Left ventricle myocardium inferior (tissue), 1 donor: ENCODE measurements at regions not wholly inside any gene's neighbourhood (a gene's known extent, or its start where the extent isn't known, plus 50 kb on each side); places are given as distances from the start of the nearest gene placed in this dataset.

Experiments
- DNase-seq: peaks from one replicate; pipeline ENCODE4 v3.0.0-alpha.2; 2020
- H3K27ac ChIP-seq: fragments of 200-600 bp; replicated peaks from 2 replicates; pipeline ENCODE4 v1.8.0; 2021
- H3K27me3 ChIP-seq: fragments of 200-600 bp; 2 replicates; pipeline ENCODE4 v1.8.0; 2021; ENCODE audit warnings: low read depth
- H3K36me3 ChIP-seq: fragments of 200-600 bp; 2 replicates; pipeline ENCODE4 v1.8.0; 2021
- H3K4me1 ChIP-seq: fragments of 200-600 bp; 2 replicates; pipeline ENCODE4 v1.8.0; 2021
- H3K4me3 ChIP-seq: fragments of 200-600 bp; 2 replicates; pipeline ENCODE4 v1.8.0; 2021; ENCODE audit warnings: mild to moderate bottlenecking, moderate library complexity
- H3K9me3 ChIP-seq: fragments of 200-600 bp; replicated peaks from 2 replicates; pipeline ENCODE4 v1.8.0; 2021
- intact Hi-C: fragments of 100-400 bp; cut with micrococcal nuclease; formaldehyde crosslinking; loops from one replicate; pipeline ENCODE4 v1.11.0; 2022
- TF ChIP-seq, protein P1 (sequence below): fragments of 200-600 bp; IDR thresholded peaks from 2 replicates; pipeline ENCODE4 v1.8.0; 2021; ENCODE audit warnings: antibody characterized with exemption, mild to moderate bottlenecking, borderline replicate concordance
- donor health status: DM: no; HTN: yes; CAD: no; lungs with severe emphysema.

DNA sequence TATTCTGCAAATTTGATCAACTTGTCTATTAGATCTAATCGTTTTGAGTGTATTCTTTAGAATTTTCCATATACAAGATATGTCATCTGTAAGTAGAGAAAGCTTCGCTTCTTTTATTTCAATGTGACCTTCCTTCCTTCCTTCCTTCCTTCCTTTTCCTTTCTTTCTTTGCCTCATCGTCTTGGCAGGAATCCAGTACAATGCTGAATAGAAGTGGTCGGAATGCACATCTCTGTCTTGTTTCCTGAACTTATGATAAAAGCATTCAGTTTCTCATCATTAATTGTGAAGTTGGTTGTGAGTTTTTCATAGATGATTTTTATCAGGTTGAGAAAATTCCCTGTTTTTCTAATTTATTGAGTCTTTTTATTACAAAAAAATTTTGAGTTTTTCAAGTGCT, 300.7 kb upstream of the ZNF32 start:
- Histone ChIP-seq H3K9me3 (no peaks in the 10 kb centered on the region), H3K4me3 (no peak overlapping the region), H3K27me3 (no peaks in the 10 kb centered on the region), H3K27ac (no peak overlapping the region), H3K36me3 (no peaks in the 10 kb centered on the region), H3K4me1 (peaks cover 3% of the 10 kb centered on the region)
- intact Hi-C loops: no loop called here
- DNase-seq: no peak
- TF ChIP-seq, protein P1, sequence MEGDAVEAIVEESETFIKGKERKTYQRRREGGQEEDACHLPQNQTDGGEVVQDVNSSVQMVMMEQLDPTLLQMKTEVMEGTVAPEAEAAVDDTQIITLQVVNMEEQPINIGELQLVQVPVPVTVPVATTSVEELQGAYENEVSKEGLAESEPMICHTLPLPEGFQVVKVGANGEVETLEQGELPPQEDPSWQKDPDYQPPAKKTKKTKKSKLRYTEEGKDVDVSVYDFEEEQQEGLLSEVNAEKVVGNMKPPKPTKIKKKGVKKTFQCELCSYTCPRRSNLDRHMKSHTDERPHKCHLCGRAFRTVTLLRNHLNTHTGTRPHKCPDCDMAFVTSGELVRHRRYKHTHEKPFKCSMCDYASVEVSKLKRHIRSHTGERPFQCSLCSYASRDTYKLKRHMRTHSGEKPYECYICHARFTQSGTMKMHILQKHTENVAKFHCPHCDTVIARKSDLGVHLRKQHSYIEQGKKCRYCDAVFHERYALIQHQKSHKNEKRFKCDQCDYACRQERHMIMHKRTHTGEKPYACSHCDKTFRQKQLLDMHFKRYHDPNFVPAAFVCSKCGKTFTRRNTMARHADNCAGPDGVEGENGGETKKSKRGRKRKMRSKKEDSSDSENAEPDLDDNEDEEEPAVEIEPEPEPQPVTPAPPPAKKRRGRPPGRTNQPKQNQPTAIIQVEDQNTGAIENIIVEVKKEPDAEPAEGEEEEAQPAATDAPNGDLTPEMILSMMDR: no peak

DNA sequence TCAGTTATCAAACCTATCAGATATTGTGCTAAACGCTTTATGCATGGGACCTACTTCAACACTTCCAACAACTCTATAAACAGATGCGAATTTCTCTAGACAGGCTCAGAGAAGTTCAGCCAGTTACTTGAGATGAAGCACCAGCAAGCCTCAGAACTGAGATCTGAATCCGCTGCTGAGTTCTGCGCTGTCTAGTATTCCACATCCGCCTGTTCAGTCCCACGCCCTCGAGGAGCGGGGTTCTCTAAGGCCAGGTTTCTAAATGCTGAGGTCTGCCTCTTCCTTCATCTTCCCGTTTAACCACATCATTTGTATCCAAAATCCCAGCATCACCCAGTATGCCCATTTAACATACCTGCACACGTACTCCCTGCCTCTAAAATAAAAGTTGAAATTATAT, 297.8 kb upstream of the ZNF32 start:
- DNase-seq: no peak
- no peak overlapping the region for H3K27ac ChIP-seq
- TF ChIP-seq, protein P1: no peak
- H3K36me3 ChIP-seq: no peaks in the 10 kb centered on the region
- H3K9me3 ChIP-seq: no peaks in the 10 kb centered on the region
- H3K4me1 ChIP-seq: peaks cover 19% of the 10 kb centered on the region
- intact Hi-C loops: no loop called here
- H3K4me3 ChIP-seq: no peak overlapping the region
- no peaks in the 10 kb centered on the region for H3K27me3 ChIP-seq

DNA sequence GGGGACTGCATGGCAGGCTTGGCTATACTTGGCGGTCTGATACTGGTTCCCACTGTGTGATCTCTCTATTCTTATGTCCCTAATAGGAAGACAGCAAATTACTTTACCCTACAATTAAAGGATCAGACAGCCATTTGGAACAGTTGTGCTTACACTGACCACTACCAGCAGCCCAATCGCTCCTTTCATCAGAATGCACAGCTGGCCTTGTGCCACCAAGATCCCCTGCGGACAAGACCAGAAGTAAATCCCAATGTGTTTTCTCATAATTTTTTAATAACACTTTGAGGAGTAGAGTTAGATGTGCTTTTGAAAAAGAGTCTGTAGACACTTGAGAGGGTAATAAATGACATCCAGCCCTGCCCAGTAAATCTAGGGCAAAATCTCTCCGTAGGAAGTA, 297.2 kb upstream of the ZNF32 start:
- Histone ChIP-seq H3K4me3 (no peak overlapping the region), H3K27ac (no peak overlapping the region), H3K27me3 (no peaks in the 10 kb centered on the region), H3K9me3 (no peaks in the 10 kb centered on the region), H3K4me1 (peaks cover 24% of the 10 kb centered on the region), H3K36me3 (no peaks in the 10 kb centered on the region)
- DNase-seq: no peak
- TF ChIP-seq, protein P1: no peak
- intact Hi-C loops: no loop called here

DNA sequence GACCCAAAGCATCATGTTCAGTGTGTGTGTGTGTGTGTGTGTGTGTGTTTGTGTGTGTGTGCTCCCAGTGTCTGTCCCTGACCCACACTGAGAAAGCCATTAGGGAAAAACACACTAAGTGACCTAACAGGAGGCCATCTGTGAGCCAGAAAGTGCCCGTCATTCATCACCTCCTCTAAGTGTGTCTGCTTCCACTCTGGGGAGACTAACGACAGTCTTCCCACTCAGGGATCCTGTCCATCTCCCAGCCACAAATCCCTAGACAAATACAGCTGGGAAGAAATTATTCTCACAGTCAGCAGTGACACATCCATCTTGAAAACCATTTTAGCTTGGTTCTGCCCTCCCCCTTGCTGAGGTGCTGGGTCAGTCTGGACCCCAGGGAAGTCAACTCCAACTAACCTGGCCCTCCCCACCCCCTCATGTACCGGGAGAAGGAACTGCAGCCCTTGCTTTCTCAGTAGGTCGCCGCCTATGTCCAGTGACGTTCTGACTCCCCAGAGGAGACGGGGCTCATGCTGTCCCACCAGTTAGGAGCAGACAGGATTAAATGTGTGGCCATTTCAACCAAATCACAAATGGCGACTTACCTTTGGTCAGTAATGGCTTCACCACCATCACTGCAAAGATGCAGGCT, 296.5 kb upstream of the ZNF32 start:
- no peaks in the 10 kb centered on the region for H3K36me3 ChIP-seq
- intact Hi-C loops: no loop called here
- no peak overlapping the region for H3K27ac ChIP-seq
- no peaks in the 10 kb centered on the region for H3K9me3 ChIP-seq
- H3K27me3 ChIP-seq: no peaks in the 10 kb centered on the region
- H3K4me3 ChIP-seq: no peak overlapping the region
- no peak for DNase-seq
- H3K4me1 ChIP-seq: peaks cover 31% of the 10 kb centered on the region
- TF ChIP-seq, protein P1: no peak

DNA sequence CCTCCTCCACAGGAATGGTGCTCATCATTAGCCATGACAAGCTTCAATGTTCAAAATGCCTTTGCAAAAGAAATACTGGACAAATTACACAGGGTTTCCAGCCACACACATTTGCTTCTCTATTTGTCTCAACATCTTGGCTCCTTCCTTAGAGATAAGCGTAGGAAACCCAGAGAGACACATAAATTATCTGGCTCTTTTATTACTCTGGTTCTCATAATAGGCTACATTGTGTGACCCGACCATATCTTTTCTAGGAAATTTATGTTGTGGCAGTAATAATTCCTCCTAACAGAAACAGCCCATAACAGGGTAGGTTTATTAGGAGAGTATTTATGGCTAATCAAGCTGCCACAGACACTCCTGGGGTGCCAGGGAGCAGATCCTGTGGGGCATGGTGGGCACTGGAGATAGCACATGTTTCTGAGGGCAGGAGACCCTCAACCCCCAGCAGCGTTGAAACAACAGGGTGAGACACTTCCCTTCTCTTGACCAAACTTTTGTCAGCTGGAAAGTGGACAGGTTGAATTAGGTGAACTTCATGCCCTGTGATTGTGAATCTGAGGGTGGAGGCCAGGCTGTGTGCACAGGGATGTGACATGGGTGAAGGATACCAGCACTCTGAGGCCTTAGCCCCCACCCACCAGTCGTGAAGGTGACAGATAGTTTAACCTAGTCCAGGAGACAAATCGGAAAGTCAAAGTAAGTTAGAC, 295.9 kb upstream of the ZNF32 start:
- Histone ChIP-seq H3K4me1 (peaks cover 38% of the 10 kb centered on the region), H3K4me3 (no peak overlapping the region), H3K36me3 (no peaks in the 10 kb centered on the region), H3K27ac (peak overlapping the region; percentile 24), H3K9me3 (no peaks in the 10 kb centered on the region), H3K27me3 (no peaks in the 10 kb centered on the region)
- intact Hi-C loops: no loop called here
- TF ChIP-seq, protein P1: no peak
- DNase-seq: no peak
